NK-92 (cell line): ENCODE measurements at regions not wholly inside any gene's neighbourhood (a gene's known extent, or its start where the extent isn't known, plus 50 kb on each side); places are given as distances from the start of the nearest gene placed in this dataset.

Experiments used
- DNase-seq: peaks from one replicate; lab custom pipeline; 2025; ENCODE audit not compliant: unreplicated experiment; lab: John Stamatoyannopoulos, UW

DNA sequence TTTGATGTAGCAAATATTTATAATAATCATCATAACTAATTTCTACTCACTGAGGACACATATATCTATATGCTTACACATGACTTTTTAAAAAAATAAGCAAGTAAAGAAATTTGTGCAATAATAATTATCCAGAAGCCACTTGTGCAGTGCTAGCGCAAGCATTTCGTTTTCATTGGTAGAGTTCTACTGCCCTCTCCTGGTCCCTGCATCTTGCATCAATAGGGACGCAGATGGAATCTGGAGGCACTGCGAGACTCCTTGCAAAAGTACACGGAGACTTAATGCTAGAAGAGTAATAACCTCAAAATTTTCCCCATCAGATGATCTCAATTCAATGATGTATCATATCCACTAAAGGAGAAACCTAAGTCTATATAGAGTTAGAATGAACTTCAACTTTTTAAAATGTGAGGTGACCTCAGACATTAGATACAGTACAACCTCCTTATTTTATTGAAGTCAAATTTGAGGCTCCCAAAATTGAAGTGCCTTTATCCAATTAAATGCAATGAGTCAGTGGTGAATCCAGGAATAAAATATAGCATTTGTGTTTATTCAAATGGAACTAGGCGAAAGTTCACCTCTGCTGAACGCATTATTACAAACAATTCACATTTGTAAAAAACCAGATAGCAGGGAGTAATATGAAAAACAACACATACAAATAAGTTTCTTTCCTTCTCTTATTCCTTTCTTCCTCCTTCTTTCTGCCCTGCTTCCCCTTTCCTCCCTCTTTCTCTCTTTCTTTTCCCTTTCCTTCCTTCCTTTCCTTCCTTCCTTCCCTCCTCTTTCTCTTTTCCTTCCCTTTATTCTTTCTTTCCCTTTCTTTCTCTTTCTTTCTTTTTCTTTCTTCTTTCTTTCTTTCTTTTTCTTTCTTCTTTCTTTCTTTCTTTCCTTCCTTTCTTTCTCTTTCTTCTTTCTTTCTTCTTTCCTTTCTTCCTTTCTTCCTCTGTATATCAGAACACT is 450.0 kb downstream of the ANKRD50 start:
- peak; percentile 1 for DNase-seq

GRCh38 chr4:124265701-124266100 is 446.8 kb downstream of the ANKRD50 start:
- no peak for DNase-seq

- no peak for DNase-seq
These were observed 445.8 kb downstream of the ANKRD50 start for GRCh38 chr4:124266721-124267120.

GRCh38 chr4:124276461-124276860 is 436.1 kb downstream of the ANKRD50 start:
- no peak for DNase-seq

DNA sequence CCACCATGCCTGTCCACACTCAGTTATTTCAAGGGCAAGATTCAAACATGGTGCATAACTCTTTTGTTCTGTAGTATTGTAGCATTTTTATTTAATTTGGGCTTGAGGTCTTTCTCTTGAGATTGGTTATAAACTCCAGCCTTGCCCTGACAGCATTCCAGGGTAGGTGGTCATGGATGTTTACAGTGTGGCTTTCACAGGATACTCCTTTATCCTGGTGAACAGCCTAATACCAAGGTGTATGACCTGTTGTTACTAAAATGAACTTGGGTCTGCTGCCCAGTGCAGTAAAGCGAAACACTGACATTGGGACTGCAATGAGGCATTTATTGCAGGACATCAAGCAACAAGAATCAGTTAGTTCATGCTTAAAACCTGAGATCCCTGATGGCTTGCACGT is 434.8 kb downstream of the ANKRD50 start:
- no peak for DNase-seq

DNA sequence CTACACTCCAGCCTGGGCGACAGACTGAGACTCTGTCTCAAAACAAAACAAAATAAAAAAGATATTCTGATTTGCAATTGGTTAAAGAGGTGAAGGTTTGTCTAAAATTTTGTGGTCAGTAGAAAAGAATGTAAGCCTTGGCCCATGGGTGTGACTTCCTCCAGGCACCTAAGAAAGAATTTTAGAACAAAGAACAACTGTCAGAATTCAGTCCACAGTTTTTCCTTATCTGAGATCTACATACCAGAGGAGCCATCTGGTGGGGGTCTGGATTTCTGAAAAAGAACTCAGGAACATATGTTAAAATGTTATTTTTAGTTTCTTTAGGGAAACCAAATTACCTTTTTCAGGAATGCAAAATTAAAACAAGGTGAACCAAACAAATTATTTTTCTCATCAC is 434.1 kb downstream of the ANKRD50 start:
- no peak for DNase-seq

DNA sequence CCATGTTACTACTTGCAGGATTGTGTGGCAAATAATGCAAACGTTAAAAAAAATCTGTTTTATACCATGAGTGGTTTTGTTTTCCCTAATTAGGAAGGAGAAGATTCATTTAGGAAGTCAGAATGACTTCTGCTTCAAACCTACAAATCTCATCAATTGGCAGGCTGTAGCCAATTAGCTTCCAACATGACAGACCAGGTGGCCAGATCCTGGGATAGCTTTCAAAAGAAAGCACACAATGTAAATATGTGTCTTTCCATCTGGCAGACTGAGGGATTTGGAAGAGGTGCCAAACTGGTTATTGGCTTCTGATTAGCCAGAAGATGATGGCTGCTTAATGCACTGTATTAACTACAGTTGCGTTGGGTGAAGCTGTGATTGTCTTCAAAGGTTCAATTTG is 432.8 kb downstream of the ANKRD50 start:
- no peak for DNase-seq

DNA sequence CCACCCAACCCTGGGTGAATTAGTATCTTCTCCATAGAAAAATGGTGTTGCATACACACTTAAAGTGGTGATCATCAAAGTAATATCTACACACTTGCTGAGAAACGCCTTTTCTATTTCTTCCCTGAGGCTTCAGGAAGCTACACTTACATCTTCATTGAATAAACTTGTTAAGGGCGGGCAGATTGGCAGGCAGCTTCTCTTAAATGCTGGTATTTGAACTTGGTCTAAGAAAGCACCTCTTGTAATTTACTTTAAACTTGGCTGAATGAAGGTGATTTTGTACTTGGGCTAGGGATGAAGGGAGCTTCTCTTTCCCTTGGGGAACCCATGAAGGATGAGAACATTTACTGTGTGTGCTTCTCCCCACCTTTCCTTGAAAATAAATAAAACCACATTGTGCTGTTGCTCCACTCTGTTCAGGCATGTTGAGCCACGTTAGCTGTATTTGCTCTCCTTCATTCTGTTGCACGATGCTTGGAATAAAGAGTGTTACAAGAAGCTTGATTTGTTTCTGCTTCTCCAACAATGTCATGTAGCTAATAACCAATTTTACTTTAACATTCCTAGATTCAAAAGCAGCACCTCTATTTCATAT is 430.1 kb downstream of the ANKRD50 start:
- no peak for DNase-seq

- no peak for DNase-seq
These were observed 423.6 kb downstream of the ANKRD50 start for GRCh38 chr4:124288706-124289486.

- DNase-seq = no peak
These were observed 421.9 kb downstream of the ANKRD50 start for GRCh38 chr4:124290678-124291077.

DNA sequence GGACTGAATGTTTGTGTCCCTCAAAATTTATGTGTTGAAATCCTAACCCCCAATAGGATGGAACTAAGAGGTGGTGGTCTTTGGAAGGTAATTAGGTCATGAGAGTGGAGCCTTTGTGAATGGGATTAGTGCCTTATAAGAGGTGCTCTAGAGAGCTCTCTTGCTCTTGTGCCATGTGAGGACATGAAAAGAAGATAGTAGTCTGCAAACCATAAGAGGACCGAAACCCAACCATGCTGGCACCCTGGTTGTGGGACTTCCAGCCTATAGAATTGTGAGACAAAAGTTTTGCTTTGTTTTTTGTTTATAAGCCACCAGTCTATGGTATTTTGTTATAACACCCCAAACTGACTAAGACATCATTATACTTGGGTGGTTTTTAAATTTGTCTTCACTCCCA is 417.1 kb downstream of the ANKRD50 start:
- no peak for DNase-seq

DNA sequence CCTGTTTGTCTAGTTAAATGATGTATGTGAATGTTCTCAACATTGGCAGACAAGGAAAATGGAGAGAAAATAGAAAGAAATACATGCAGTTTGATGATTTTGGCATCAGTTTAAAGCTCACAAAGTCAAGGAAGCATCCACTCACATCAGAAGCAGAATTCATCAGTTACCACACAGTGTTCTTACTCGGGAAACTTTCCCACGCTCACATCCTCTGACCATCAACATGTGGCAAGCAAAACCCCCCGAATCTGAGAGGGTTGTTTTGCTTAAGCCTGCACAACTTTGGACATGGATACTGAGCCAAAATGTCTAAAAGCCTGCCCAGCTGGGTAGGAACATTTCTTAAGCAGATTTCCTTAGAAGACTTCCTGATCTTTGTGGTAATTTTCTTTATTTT is 407.6 kb downstream of the ANKRD50 start:
- no peak for DNase-seq

DNA sequence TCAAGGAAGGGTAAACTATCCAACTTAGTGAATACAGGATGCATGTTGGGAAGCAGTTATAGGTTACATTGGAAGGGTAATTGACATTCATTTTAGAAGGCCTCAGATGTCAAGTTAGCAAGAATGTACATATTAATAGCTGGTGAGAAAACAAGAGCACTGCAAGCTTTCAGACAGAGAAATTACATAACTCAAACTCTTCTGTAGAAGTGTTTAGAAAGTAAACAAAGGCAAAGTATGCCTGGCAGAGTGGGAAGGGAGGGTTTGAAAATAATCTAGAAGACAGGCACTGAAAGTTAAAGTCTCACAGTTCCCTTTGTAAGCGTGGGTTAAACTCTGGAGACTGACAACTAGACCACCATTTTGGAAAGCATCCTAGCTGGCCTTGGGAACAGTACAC is 406.2 kb downstream of the ANKRD50 start:
- no peak for DNase-seq

GRCh38 chr4:124307143-124307542 is 405.4 kb downstream of the ANKRD50 start:
- no peak for DNase-seq

GRCh38 chr4:124318292-124318691 is 394.2 kb downstream of the ANKRD50 start:
- DNase-seq = no peak

GRCh38 chr4:124321364-124321763 is 391.2 kb downstream of the ANKRD50 start:
- DNase-seq = no peak

- no peak for DNase-seq
These were observed 390.1 kb downstream of the ANKRD50 start for GRCh38 chr4:124322234-124323065.

GRCh38 chr4:124325690-124326089 is 386.8 kb downstream of the ANKRD50 start:
- no peak for DNase-seq

DNA sequence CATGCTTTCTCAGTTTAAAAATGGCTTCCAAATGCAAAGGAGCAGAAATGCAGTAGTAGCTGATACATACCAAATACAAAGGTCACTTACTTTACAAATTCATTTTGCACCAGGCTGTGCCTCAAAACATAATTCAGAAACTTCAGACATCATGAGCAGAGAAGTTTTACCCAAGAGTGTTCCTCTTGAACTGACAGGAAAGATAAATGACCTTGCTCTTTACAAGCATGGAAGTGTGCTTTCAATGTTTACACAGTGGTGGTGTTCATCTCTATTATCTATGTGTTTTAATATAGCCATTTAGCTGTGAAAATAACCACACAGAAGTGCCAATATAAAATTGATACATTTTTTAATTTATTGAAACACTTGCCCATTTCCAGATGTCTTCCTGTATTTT is 383.4 kb downstream of the ANKRD50 start:
- no peak for DNase-seq

DNA sequence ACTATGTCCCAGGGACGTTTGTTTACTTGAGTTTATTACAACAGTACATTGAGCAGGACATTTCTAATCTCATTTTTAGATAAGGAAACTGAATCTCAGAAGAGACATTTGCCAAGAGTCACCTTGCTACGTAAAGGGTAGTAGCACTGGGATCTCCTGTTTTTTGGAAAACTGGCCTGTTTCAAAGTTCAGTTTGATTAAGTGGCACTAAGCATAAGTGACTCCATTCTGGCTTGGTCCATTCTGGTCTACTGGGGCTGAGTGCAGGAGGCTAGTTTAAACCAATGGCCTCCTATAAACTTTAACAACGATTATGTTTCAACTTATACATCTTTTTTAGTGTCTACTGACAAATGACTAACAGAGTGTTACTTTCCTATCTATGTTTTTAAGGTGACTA is 382.5 kb downstream of the ANKRD50 start:
- no peak for DNase-seq

GRCh38 chr4:124331781-124332180 is 380.8 kb downstream of the ANKRD50 start:
- DNase-seq = no peak
